NCI-H1694 (cell line): ENCODE measurements at regions not wholly inside any gene's neighbourhood (a gene's known extent, or its start where the extent isn't known, plus 50 kb on each side); places are given as distances from the start of the nearest gene placed in this dataset.

Experiments
- DNase-seq: peaks from one replicate; lab custom pipeline; 2025; lab: John Stamatoyannopoulos, UW

DNA sequence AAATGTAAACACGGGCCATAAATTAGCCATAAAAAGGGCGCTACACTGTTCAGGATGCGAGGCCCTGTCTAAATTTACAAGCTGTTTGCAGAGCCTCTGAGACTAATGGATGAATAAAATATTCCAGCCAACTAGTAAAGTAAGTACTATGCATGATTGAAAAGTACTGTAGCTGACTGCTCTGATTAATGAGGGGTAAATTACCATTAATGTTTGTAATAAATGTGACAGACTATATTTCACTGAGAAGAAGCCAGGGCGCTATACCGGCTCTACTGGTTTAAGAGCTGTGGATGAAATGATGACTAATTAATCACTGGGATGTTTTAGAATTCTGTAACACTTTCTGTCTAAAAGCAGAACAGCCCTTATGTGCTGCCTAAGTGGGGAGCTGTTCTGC, 54.3 kb upstream of the RGPD4 start:
- DNase-seq = no peak

DNA sequence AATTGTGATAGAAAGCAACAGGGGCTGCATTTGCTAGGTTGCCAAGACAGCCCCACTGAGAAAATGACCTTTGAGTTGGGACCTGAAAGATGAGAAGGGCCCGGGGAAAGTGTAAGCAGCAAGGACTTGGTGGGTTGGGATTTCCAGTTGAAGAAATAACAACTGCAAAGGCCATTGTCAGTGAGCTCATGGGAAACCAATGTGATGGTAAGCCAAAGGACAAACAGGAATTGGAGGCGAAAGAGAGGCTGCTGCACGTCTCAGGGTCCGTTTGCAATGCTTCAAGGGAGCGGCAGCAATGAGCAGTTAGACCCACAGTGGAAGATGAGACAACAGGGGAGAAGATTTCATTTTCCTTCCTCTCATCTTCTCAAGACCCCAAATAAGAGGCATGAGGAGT, 51.5 kb upstream of the RGPD4 start:
- no peak for DNase-seq

DNA sequence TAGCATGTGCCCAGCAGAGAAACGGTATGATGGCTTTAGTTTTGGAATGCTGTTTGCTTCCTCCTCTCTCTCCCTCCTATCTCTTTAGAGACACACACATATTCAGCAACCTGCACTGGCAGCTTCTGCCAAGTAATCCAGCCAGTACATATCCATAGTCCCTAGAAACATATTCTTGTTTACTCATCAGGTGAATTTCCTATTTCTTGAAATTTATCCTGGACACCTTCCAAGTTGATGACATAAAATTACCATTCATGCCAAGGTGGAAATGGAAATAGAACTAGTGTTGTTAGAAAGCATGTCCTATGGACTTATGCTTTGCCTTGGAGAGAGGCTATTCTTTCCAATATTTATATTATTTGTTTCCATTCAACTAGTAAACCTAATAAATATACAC, 50.9 kb upstream of the RGPD4 start:
- no peak for DNase-seq

DNA sequence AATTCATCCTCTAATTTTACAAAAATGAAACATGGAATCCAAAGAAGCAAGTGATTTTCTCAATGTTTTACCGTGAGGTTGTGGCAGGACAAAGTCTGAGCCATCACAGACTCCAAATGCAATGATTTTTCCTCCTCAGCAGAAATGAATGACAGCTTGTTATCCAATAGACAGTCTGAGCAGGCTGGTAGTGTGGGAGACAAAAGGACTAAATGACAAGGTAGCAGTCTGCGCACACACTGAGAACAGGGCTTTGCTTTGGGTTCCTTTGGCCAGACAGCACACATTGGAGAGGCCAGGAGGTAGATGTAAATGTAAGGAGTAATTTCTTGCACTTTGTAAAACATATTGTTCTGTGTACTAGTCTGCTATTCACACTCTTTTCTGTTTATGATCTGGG, 50.3 kb upstream of the RGPD4 start:
- no peak for DNase-seq
